Sigmoid colon (tissue), 6 donors: ENCODE measurements at regions not wholly inside any gene's neighbourhood (a gene's known extent, or its start where the extent isn't known, plus 50 kb on each side); places are given as distances from the start of the nearest gene placed in this dataset.
A peak's percentile ranks its signal among the peaks of the same experiment; 100 is the strongest.

ENCODE experiments used
- DNase-seq: peaks from one replicate; pipeline ENCODE4 v3.0.0-alpha.2; 2019
- H3K27ac ChIP-seq, 4 donors: fragments of 200-600 bp; sonication (generic); one replicate each; pipeline ENCODE4 v1.5.1; 2016 to 2019; ENCODE audit warnings: mild to moderate bottlenecking in 1 of 4
- H3K27me3 ChIP-seq, 3 donors: fragments of 200-600 bp; sonication (generic); one replicate each; pipeline ENCODE4 v1.5.1; 2019; ENCODE audit warnings: mild to moderate bottlenecking in 1 of 3
- H3K36me3 ChIP-seq, 4 donors: fragments of 200-600 bp; sonication (generic); one replicate each; pipeline ENCODE4 v1.5.1; 2016 to 2019
- H3K4me1 ChIP-seq, 4 donors: fragments of 200-600 bp; sonication (generic); one replicate each; pipeline ENCODE4 v1.5.1; 2017 to 2019
- H3K4me3 ChIP-seq, 4 donors: fragments of 200-600 bp; sonication (generic); one replicate each; pipeline ENCODE4 v1.5.1; 2017 to 2019; ENCODE audit warnings: mild to moderate bottlenecking in 2 of 4, moderate library complexity in 1 of 4
- H3K9me3 ChIP-seq, 4 donors: fragments of 200-600 bp in 3 of 4; sonication (generic) in 3 of 4; one replicate each; pipeline versions ENCODE4 v1.5.1 to v1.6.1; 2013 to 2019
- CTCF ChIP-seq, 4 experiments: fragments of 450-650 bp in 3 of 4; fragments of 200-600 bp in 1 of 4; IDR thresholded peaks; one replicate each; pipeline ENCODE4 v1.5.1; 2016 to 2019; ENCODE audit warnings: antibody characterized with exemption in 4 of 4, mild to moderate bottlenecking in 3 of 4, moderate library complexity in 2 of 4
- EP300 ChIP-seq, 4 donors: sonication (generic); formaldehyde crosslinking; IDR thresholded peaks; one replicate each; pipeline ENCODE4 v1.6.1; 2017; ENCODE audit warnings: antibody characterized with exemption in 4 of 4
- POLR2A ChIP-seq, 2 donors: fragments of 450-650 bp; IDR thresholded peaks; one replicate each; pipeline ENCODE4 v1.6.1; 2016; ENCODE audit warnings: antibody characterized with exemption in 2 of 2, mild to moderate bottlenecking in 2 of 2, moderate library complexity in 2 of 2
- POLR2AphosphoS5 ChIP-seq, 4 donors: sonication (generic); formaldehyde crosslinking; IDR thresholded peaks; one replicate each; pipeline ENCODE4 v1.6.1; 2017; ENCODE audit warnings: antibody characterized with exemption in 4 of 4
- WGBS, 2 donors: extraction: QIAGEN DNeasy Blood & Tissue Kit; methylation state at CpG; one replicate each; pipeline ENCODE4 v1.1.7; 2013; 5-methylcytosine and 5-hydroxymethylcytosine counted together
- intact Hi-C: fragments of 100-400 bp; cut with DNase I; formaldehyde crosslinking; loops from one replicate; pipeline ENCODE4 v1.15.1; 2023
- donor health status: healthy with polysubstance abuse.
- donor health status: healthy.

GRCh38 chr11:112805658-112806057, 155.6 kb upstream of the NCAM1 start:
- no peaks in the 10 kb centered on the region for H3K9me3 ChIP-seq
- no peaks in the 10 kb centered on the region for H3K36me3 ChIP-seq
- DNase-seq: no peak
- TF ChIP-seq EP300 (IDR thresholded peaks at IDR 0.05) (no peak), POLR2AphosphoS5 (IDR thresholded peaks at IDR 0.05) (no peak), CTCF (IDR thresholded peaks at IDR 0.05) (no peak), POLR2A (IDR thresholded peaks at IDR 0.05) (no peak)
- no peak overlapping the region for H3K27ac ChIP-seq
- WGBS, 2 donors: 13 to 32% methylated on average over 3 of the region's 3 CpGs
- intact Hi-C loops: loop anchor here (10.0 kb wide), 1 partner anchor 511 kb away; no protein-coding TSS in a partner anchor
- no peak overlapping the region for H3K4me3 ChIP-seq
- peaks cover 0 to 49% (median 30%) of the 10 kb centered on the region in 4 donors for H3K4me1 ChIP-seq
- no peaks in the 10 kb centered on the region for H3K27me3 ChIP-seq

- H3K4me1 ChIP-seq: peaks cover 0 to 49% (median 27%) of the 10 kb centered on the region in 4 donors
- TF ChIP-seq EP300 (IDR thresholded peaks at IDR 0.05) (no peak), POLR2A (IDR thresholded peaks at IDR 0.05) (no peak), POLR2AphosphoS5 (IDR thresholded peaks at IDR 0.05) (no peak), CTCF (IDR thresholded peaks at IDR 0.05) (no peak)
- intact Hi-C loops: loop anchor here (10.0 kb wide), 1 partner anchor 511 kb away; no protein-coding TSS in a partner anchor
These were observed 155.0 kb upstream of the NCAM1 start for GRCh38 chr11:112806256-112806655.

GRCh38 chr11:112806876-112807275, 154.3 kb upstream of the NCAM1 start:
- Histone ChIP-seq H3K4me1 (peaks cover 0 to 49% (median 28%) of the 10 kb centered on the region in 4 donors), H3K4me3 (no peak overlapping the region), H3K27me3 (no peaks in the 10 kb centered on the region), H3K36me3 (no peaks in the 10 kb centered on the region), H3K9me3 (no peaks in the 10 kb centered on the region), H3K27ac (no peak overlapping the region)
- 10 to 35% methylated on average over 3 of the region's 3 CpGs for WGBS, 2 donors
- TF ChIP-seq CTCF (IDR thresholded peaks at IDR 0.05): no peak
- TF ChIP-seq EP300 (IDR thresholded peaks at IDR 0.05): no peak
- TF ChIP-seq POLR2A (IDR thresholded peaks at IDR 0.05): no peak
- TF ChIP-seq POLR2AphosphoS5 (IDR thresholded peaks at IDR 0.05): no peak
- no peak for DNase-seq
- intact Hi-C loops: loop anchor here (10.0 kb wide), 1 partner anchor 512 kb away; no protein-coding TSS in a partner anchor

More at GRCh38 chr11:112806256-112806655, 155.0 kb upstream of the NCAM1 start:
- Histone ChIP-seq H3K4me3 (no peak overlapping the region), H3K27ac (no peak overlapping the region), H3K27me3 (no peaks in the 10 kb centered on the region), H3K36me3 (no peaks in the 10 kb centered on the region), H3K9me3 (no peaks in the 10 kb centered on the region)
- DNase-seq: no peak

GRCh38 chr11:112809429-112809828, 151.8 kb upstream of the NCAM1 start:
- Histone ChIP-seq H3K27ac (peak overlapping the region; percentile 70 to 80 (median 76)), H3K36me3 (no peaks in the 10 kb centered on the region), H3K9me3 (no peaks in the 10 kb centered on the region), H3K4me1 (peaks cover 0 to 51% (median 28%) of the 10 kb centered on the region in 4 donors), H3K4me3 (no peak overlapping the region), H3K27me3 (no peaks in the 10 kb centered on the region)
- DNase-seq: peak; percentile 82
- peak in 2 of 4 donors; percentile 21 to 37 for TF ChIP-seq POLR2AphosphoS5 (IDR thresholded peaks at IDR 0.05)
- TF ChIP-seq CTCF (IDR thresholded peaks at IDR 0.05): no peak
- no peak for TF ChIP-seq POLR2A (IDR thresholded peaks at IDR 0.05)
- peak in 1 of 4 donors; percentile 35 for TF ChIP-seq EP300 (IDR thresholded peaks at IDR 0.05)
- intact Hi-C loops: loop anchor here (10.0 kb wide), 1 partner anchor 515 kb away; no protein-coding TSS in a partner anchor
- 30 to 47% methylated on average over 2 of the region's 2 CpGs for WGBS, 2 donors

- Histone ChIP-seq H3K27me3 (no peaks in the 10 kb centered on the region), H3K4me1 (peaks cover 0 to 45% (median 28%) of the 10 kb centered on the region in 4 donors), H3K36me3 (no peaks in the 10 kb centered on the region), H3K9me3 (no peaks in the 10 kb centered on the region), H3K4me3 (no peak overlapping the region), H3K27ac (peak overlapping the region in 1 of 4 donors; percentile 80)
- 42 to 68% methylated on average over 2 of the region's 2 CpGs for WGBS, 2 donors
- no peak for DNase-seq
- no peak for TF ChIP-seq POLR2AphosphoS5 (IDR thresholded peaks at IDR 0.05)
- intact Hi-C loops: no loop called here
These were observed 150.3 kb upstream of the NCAM1 start for GRCh38 chr11:112810951-112811350.
